ENCODE measurements at regions not wholly inside any gene's neighbourhood (a gene's known extent, or its start where the extent isn't known, plus 50 kb on each side); places are given as distances from the start of the nearest gene placed in this dataset.

DNA sequence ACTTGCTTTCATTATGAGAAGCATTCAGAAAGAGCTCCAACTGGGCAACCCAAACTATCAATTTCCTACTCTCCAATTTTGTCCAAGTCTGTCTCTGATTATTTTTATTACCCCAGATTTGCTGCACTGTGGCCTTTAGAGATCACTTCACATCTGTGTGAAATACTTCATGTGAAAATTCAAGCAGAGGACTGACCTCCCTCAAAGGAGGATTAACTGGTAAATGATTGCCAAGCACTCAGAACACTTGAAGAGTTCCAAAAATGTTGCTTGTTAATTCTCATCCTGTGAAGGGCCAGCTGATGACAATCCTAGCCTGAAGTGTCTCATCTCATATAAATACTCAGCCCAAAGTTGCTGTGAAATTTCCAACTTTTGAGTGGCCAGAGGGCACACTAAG is 182.8 kb upstream of the DGKB start:
- no peak for TF ChIP-seq POLR2AphosphoS5 (IDR thresholded peaks at IDR 0.05)
- TF ChIP-seq, protein P1, sequence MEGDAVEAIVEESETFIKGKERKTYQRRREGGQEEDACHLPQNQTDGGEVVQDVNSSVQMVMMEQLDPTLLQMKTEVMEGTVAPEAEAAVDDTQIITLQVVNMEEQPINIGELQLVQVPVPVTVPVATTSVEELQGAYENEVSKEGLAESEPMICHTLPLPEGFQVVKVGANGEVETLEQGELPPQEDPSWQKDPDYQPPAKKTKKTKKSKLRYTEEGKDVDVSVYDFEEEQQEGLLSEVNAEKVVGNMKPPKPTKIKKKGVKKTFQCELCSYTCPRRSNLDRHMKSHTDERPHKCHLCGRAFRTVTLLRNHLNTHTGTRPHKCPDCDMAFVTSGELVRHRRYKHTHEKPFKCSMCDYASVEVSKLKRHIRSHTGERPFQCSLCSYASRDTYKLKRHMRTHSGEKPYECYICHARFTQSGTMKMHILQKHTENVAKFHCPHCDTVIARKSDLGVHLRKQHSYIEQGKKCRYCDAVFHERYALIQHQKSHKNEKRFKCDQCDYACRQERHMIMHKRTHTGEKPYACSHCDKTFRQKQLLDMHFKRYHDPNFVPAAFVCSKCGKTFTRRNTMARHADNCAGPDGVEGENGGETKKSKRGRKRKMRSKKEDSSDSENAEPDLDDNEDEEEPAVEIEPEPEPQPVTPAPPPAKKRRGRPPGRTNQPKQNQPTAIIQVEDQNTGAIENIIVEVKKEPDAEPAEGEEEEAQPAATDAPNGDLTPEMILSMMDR (IDR thresholded peaks at IDR 0.05), result no peak
